ENCODE measurements at regions not wholly inside any gene's neighbourhood (a gene's known extent, or its start where the extent isn't known, plus 50 kb on each side); places are given as distances from the start of the nearest gene placed in this dataset.
"Not testable (repeated sequence)": the region's sequence is repeated elsewhere in the genome, so short reads cannot be mapped to it uniquely, and the experiment has no call there.

GRCh38 chr10:4638099-4638498 lies 187.9 kb upstream of the AKR1E2 start:
- DNase-seq (ENCODE audit: low read depth in 2 of 2) = no peak

GRCh38 chr10:4637657-4638056 lies 188.3 kb upstream of the AKR1E2 start:
- no peak for DNase-seq (ENCODE audit: low read depth in 2 of 2)

- DNase-seq (ENCODE audit: low read depth in 2 of 2) = no peak
Observed at GRCh38 chr10:4635883-4636282, 190.1 kb upstream of the AKR1E2 start.

- DNase-seq (ENCODE audit: low read depth in 2 of 2) = no peak
Observed at GRCh38 chr10:4635388-4635787, 190.6 kb upstream of the AKR1E2 start.

- no peak for DNase-seq (ENCODE audit: low read depth in 2 of 2)
Observed at GRCh38 chr10:4633776-4634175, 192.2 kb upstream of the AKR1E2 start.

GRCh38 chr10:4633186-4633585 lies 192.8 kb upstream of the AKR1E2 start:
- DNase-seq (ENCODE audit: low read depth in 2 of 2) = no peak

- DNase-seq (ENCODE audit: low read depth in 2 of 2) = no peak
Observed at GRCh38 chr10:4632757-4633156, 193.2 kb upstream of the AKR1E2 start.

GRCh38 chr10:4626919-4627318 lies 199.1 kb upstream of the AKR1E2 start:
- no peak for DNase-seq (ENCODE audit: low read depth in 2 of 2)

GRCh38 chr10:4623757-4624420 lies 202.1 kb upstream of the AKR1E2 start:
- DNase-seq (ENCODE audit: low read depth in 2 of 2) = no peak

GRCh38 chr10:4623200-4623599 lies 202.8 kb upstream of the AKR1E2 start:
- no peak for DNase-seq (ENCODE audit: low read depth in 2 of 2)

- no peak for DNase-seq (ENCODE audit: low read depth in 2 of 2)
Observed at GRCh38 chr10:4622384-4622783, 203.6 kb upstream of the AKR1E2 start.

- no peak for DNase-seq (ENCODE audit: low read depth in 2 of 2)
Observed at GRCh38 chr10:4617589-4617988, 208.4 kb upstream of the AKR1E2 start.

- no peak for DNase-seq (ENCODE audit: low read depth in 2 of 2)
Observed at GRCh38 chr10:4615042-4615441, 211.0 kb upstream of the AKR1E2 start.

GRCh38 chr10:4609251-4609650 lies 216.8 kb upstream of the AKR1E2 start:
- no peak for DNase-seq (ENCODE audit: low read depth in 2 of 2)

- no peak for DNase-seq (ENCODE audit: low read depth in 2 of 2)
Observed at GRCh38 chr10:4607681-4608080, 218.3 kb upstream of the AKR1E2 start.

- no peak for DNase-seq (ENCODE audit: low read depth in 2 of 2)
Observed at GRCh38 chr10:4606856-4607636, 219.0 kb upstream of the AKR1E2 start.

- DNase-seq (ENCODE audit: low read depth in 2 of 2) = no peak
Observed at GRCh38 chr10:4602764-4603491, 223.1 kb upstream of the AKR1E2 start.

GRCh38 chr10:4599471-4599870 lies 226.5 kb upstream of the AKR1E2 start:
- no peak for DNase-seq (ENCODE audit: low read depth in 2 of 2)

- DNase-seq (ENCODE audit: low read depth in 2 of 2) = not testable (repeated sequence)
Observed at GRCh38 chr10:4597898-4598297, 228.1 kb upstream of the AKR1E2 start.

GRCh38 chr10:4596951-4597350 lies 229.1 kb upstream of the AKR1E2 start:
- no peak for DNase-seq (ENCODE audit: low read depth in 2 of 2)

GRCh38 chr10:4595719-4596319 lies 230.2 kb upstream of the AKR1E2 start:
- DNase-seq (ENCODE audit: low read depth in 2 of 2) = no peak

GRCh38 chr10:4590807-4591206 lies 235.2 kb upstream of the AKR1E2 start:
- DNase-seq (ENCODE audit: low read depth in 2 of 2) = no peak

Measured in activated CD8-positive, alpha-beta memory T cell treated with anti-CD3 and anti-CD28 coated beads for 4 hours (primary cell).